ENCODE measurements at regions not wholly inside any gene's neighbourhood (a gene's known extent, or its start where the extent isn't known, plus 50 kb on each side); places are given as distances from the start of the nearest gene placed in this dataset.

- no peak for TF ChIP-seq POLR2A (IDR thresholded peaks at IDR 0.05; ENCODE audit: extremely low read depth, insufficient read length)
- no peak for TF ChIP-seq CTCF (IDR thresholded peaks at IDR 0.05; ENCODE audit: low read depth, low read length)
- TF ChIP-seq MYC (IDR thresholded peaks at IDR 0.05; ENCODE audit: low read depth, low read length), result no peak
Measured at GRCh38 chr12:16681196-16681595, 75.2 kb upstream of the LMO3 start.

Data from NB4 (cell line).